Hematopoietic multipotent progenitor cell treated with erythropoietin and hydrocortisone succinate and interleukin-3 and kit ligand, for 17 days (in vitro differentiated cells): ENCODE measurements at regions not wholly inside any gene's neighbourhood (a gene's known extent, or its start where the extent isn't known, plus 50 kb on each side); places are given as distances from the start of the nearest gene placed in this dataset.
"Not testable (repeated sequence)": the region's sequence is repeated elsewhere in the genome, so short reads cannot be mapped to it uniquely, and the experiment has no call there.

Source experiments
- DNase-seq: peaks from one replicate; pipeline ENCODE4 v3.0.0-alpha.2; 2015; ENCODE audit warnings: low spot score

- DNase-seq, result no peak
Observed at GRCh38 chr4:129254126-129254525, 158.2 kb downstream of the C4orf33 start.

GRCh38 chr4:129254526-129254925 is 158.6 kb downstream of the C4orf33 start:
- DNase-seq, result no peak

DNA sequence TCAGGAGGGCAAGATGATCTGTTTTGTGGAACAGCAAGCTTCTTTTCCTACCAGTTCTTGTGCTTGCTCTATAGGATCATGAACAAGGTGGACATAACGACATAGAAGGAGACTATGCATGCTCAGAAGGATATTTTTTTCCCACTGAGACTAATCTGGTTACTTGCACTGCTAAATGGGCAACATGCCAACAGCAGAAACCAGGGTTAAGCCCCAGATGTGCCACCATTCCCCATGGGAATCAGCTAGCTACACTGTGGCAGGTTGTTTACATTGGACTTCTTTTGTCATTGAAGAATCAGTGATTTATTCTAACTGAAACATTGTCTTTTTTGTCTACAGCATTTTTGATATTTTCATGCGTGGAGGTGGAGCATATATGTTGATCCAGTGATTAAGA is 165.6 kb downstream of the C4orf33 start:
- DNase-seq, result no peak

DNA sequence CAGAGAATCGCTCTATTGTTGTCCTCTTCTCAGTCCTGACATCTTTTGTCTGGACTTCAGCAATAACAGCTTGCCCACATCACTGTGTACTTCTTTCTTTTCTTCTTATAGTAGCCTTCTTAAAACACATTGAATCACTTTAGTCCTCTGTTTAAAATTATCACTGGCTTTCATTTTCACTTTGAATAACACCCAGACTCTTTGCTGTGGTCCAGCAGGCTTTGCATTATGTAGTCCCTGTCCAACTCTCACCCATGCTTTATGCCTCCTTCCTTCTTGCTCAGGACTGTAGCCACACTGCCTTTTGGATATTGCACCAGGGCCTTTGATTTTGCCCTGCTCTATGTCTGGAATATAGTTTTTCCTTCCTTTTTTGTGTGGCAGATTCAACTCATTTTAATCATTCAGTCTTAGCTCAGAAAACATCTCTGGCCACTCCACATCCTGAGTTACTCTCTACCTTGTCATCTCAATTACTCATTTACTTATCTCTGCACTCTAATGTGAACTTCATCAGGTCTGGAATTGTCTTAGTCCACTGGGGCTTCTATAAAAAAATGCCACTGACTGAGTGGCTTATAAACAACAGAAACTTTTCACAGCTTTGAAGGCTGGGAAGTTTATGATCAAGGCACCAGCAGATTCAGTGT is 168.2 kb downstream of the C4orf33 start:
- DNase-seq, result no peak

DNA sequence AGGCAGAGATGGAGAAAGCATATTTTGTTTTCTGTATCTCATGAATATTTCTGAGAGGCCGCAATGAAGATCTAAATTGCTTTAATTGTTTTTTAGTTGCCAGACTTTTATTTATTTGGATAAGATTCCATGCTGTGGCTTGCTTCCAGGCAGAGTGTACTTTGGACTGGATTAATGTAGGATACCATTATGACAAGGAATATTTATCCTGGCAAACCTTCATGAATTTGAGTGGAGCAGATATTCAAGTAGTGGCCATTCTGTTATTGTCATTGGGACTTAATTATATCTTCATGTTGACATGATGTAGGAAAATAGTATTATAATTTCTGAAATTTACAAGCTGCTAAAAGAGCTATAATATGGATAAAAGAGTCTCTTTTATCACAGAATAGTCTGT is 182.9 kb downstream of the C4orf33 start:
- no peak for DNase-seq

GRCh38 chr4:129282293-129282692 is 186.3 kb downstream of the C4orf33 start:
- no peak for DNase-seq

GRCh38 chr4:129292194-129292593 is 196.2 kb downstream of the C4orf33 start:
- not testable (repeated sequence) for DNase-seq

DNA sequence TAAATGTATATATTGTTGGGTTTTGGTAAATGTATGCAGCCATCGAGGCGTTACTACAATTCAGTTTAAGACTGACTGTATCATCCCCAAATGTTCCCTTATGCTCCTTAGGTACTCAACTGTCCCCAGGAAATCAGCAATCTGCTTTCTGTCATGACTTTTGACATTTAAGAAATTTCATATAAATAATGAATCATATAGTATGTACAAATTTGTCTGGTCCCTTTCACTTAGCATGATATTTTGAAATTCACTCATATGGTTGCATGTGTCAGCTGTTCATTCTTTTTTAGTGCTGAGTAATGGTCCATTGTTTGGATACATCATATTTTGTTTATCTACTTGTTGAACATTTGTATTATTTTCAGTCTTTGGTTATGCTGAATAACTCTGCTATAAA is 218.8 kb downstream of the C4orf33 start:
- no peak for DNase-seq

DNA sequence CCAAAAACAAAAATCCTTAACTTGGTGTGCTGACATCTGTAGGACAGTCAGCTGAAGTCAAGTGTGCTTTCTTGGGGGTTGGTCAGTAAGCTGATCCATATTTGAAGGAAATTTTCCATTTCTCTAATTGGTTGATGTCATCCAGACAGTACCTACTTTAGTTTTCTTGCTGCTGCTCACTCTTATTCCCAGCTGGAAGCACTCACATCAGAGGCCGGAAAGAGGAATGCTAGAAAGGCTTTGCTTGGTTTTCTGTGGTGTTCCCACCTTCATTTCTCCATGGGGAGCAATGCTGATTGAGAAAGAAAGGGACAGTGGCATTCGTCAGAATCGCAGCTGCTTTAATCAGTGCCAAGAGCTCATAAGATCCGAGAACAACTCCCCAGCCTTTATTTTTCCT is 227.0 kb downstream of the C4orf33 start:
- DNase-seq, result no peak

GRCh38 chr4:129323658-129324057 is 227.7 kb downstream of the C4orf33 start:
- DNase-seq, result no peak

GRCh38 chr4:129326571-129327460 is 230.9 kb downstream of the C4orf33 start:
- no peak for DNase-seq

DNA sequence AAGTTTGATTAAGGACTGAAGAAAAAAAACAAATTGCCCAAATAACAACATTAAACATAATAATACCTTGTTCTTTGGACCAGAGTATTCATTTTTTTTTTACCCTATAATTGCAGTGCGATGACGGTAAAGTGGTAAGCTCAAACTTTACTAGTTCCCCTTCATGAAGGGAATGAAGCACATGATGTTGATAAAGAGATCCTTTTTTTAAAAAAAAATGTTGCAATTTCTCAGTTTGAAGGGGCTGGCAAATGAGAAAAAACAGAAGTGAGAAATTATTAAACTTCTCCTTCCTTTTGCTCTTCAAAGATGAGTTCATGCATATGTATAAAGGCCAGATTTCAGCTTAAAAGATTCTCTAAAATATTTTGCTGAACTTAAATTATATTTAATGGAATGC is 231.7 kb downstream of the C4orf33 start:
- DNase-seq, result no peak

DNA sequence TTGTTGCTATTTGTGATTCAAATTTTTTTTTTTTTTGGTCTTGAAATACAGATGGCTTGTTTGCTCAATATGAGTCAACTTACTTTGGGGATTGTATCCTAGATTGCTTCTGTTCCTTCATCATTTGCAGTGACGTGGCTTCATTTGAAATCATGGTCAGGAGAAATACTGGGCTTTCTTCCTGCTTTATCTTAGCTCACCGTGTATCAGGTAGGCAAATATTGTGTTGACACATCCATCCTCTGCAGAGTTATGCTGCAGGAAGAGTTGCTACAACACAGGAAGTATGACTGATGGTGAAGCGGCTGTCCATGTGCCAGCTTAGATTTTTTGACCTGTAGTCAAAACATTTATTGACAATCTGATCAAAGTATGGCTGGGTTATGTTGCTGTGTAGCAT is 232.2 kb downstream of the C4orf33 start:
- no peak for DNase-seq

GRCh38 chr4:129334136-129334535 is 238.2 kb downstream of the C4orf33 start:
- no peak for DNase-seq

- DNase-seq, result no peak
Observed at GRCh38 chr4:129335276-129335675, 239.3 kb downstream of the C4orf33 start.

DNA sequence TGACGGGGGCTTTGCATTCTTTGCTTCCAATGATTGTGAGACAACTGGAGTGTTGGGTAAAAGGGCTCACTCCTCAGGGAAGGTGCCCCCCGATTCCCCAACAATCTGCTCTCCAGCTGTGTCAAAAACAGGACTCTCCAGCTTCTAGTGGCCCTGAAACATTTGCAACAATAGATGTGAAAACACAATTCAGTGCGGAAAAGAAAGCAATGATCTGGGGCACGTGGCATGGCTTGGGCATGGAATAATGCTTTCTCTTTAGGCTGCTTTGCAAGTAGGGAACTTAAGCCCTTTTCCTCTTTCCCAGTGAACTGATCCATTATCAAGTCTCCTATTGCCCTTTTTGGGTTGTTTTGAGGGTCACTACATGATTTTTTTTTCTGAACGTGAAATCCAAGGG is 239.9 kb downstream of the C4orf33 start:
- DNase-seq, result no peak

DNA sequence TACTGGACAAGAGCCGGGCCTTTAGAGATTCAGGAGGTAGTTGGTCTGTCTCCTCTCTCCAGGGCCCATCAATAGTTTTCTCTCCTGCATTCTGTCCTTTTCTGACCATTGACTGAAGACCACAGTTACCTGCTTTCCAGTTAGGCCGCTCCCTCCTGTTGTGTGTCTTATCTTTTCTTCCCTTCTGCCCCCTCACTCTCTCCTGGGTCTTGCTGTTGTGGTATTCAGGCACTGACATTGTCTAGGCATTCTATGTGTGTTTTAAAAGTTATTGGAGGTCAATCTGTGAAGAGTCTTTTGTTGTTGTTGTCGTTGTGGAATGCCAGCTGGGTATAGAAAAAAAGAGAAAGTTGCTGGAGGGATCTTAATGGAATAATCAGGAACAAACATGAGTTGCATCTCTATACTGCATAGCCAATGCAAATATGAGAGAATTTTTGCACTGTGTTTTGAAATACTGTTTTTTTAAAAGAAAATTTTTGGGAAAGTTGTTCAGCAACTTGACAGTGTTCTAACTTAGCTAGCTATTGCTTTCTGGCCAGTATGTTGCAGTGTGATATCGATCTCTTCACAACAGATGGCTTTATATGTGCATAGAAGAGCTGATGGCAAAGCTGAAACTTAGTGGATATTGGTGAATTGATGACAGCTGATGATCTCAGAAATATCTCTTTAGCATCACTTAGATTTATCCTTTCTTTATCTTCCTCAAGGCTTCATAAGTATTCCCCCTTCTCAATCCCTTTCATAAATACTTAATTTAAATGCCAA is 240.7 kb downstream of the C4orf33 start:
- DNase-seq, result no peak

GRCh38 chr4:129337228-129337620 is 241.3 kb downstream of the C4orf33 start:
- no peak for DNase-seq

- DNase-seq, result no peak
Observed at GRCh38 chr4:129342819-129343408, 247.0 kb downstream of the C4orf33 start.

DNA sequence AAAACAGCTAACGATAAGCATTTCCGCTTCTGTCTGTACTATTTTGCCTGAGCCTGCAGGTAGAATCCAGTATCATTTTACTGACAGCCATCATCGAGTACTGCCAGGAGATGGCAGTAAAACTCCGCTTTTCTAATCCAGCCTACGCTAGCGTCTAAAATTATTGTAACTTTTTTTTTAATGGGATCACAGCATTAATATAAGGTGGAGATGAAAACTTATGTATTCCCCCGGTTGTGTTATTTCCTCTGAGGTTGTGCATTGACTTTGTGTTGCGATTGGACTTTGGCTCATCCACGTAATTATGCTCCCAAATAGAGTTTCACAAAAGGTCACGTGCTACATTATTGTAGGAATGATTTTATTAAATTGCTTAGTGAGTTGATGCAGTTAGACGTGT is 248.1 kb downstream of the C4orf33 start:
- DNase-seq, result no peak

- no peak for DNase-seq
Observed at GRCh38 chr4:129345609-129346008, 249.7 kb downstream of the C4orf33 start.

- no peak for DNase-seq
Observed at GRCh38 chr4:129346036-129346435, 250.1 kb downstream of the C4orf33 start.
